AG20443 (cell line): ENCODE measurements at regions not wholly inside any gene's neighbourhood (a gene's known extent, or its start where the extent isn't known, plus 50 kb on each side); places are given as distances from the start of the nearest gene placed in this dataset.

Source experiments
- DNase-seq: peaks from one replicate; pipeline ENCODE4 v3.0.0; 2012; ENCODE audit warnings: low spot score, mixed read lengths

- no peak for DNase-seq
Measured at GRCh38 chr5:165834891-165835290, 2329.5 kb downstream of the MAT2B start.

GRCh38 chr5:165836046-165836445 is 2330.6 kb downstream of the MAT2B start:
- no peak for DNase-seq

GRCh38 chr5:165837286-165837685 is 2331.9 kb downstream of the MAT2B start:
- DNase-seq = no peak

- no peak for DNase-seq
Measured at GRCh38 chr5:165844571-165844970, 2339.2 kb downstream of the MAT2B start.

GRCh38 chr5:165858118-165858517 is 2352.7 kb downstream of the MAT2B start:
- DNase-seq = no peak

GRCh38 chr5:165859251-165859650 is 2353.8 kb downstream of the MAT2B start:
- DNase-seq = no peak

- no peak for DNase-seq
Measured at GRCh38 chr5:165863239-165863638, 2357.8 kb downstream of the MAT2B start.

GRCh38 chr5:165871291-165871690 is 2365.9 kb downstream of the MAT2B start:
- no peak for DNase-seq

GRCh38 chr5:165874851-165875250 is 2369.4 kb downstream of the MAT2B start:
- no peak for DNase-seq

GRCh38 chr5:165876538-165876937 is 2371.1 kb downstream of the MAT2B start:
- no peak for DNase-seq

- no peak for DNase-seq
Measured at GRCh38 chr5:165877475-165877874, 2372.1 kb downstream of the MAT2B start.

- DNase-seq = no peak
Measured at GRCh38 chr5:165881259-165881658, 2375.8 kb downstream of the MAT2B start.

GRCh38 chr5:165882099-165882498 is 2376.7 kb downstream of the MAT2B start:
- no peak for DNase-seq

- no peak for DNase-seq
Measured at GRCh38 chr5:165885623-165886350, 2380.4 kb downstream of the MAT2B start.

GRCh38 chr5:165887147-165887546 is 2381.7 kb downstream of the MAT2B start:
- no peak for DNase-seq

- DNase-seq = no peak
Measured at GRCh38 chr5:165892383-165892782, 2387.0 kb downstream of the MAT2B start.

- DNase-seq = no peak
Measured at GRCh38 chr5:165894916-165895315, 2389.5 kb downstream of the MAT2B start.

- DNase-seq = no peak
Measured at GRCh38 chr5:165903835-165904234, 2387.6 kb upstream of the WWC1 start.

GRCh38 chr5:165906871-165907270 is 2384.6 kb upstream of the WWC1 start:
- DNase-seq = no peak

GRCh38 chr5:165913059-165913458 is 2378.4 kb upstream of the WWC1 start:
- no peak for DNase-seq

GRCh38 chr5:165914456-165914855 is 2377.0 kb upstream of the WWC1 start:
- no peak for DNase-seq

GRCh38 chr5:165919196-165919595 is 2372.2 kb upstream of the WWC1 start:
- DNase-seq = no peak

GRCh38 chr5:165920655-165921054 is 2370.8 kb upstream of the WWC1 start:
- DNase-seq = no peak

- DNase-seq = no peak
Measured at GRCh38 chr5:165928971-165929370, 2362.5 kb upstream of the WWC1 start.
